Stimulated activated CD4-positive, alpha-beta T cell treated with anti-CD3 and anti-CD28 coated beads, Interleukin-2, amount 100 ng/mL, for 48 hours (primary cell): ENCODE measurements at regions not wholly inside any gene's neighbourhood (a gene's known extent, or its start where the extent isn't known, plus 50 kb on each side); places are given as distances from the start of the nearest gene placed in this dataset.
"Not testable (repeated sequence)": the region's sequence is repeated elsewhere in the genome, so short reads cannot be mapped to it uniquely, and the experiment has no call there.

Experiments
- DNase-seq, 2 donors: peaks; one replicate each; pipeline ENCODE4 v3.0.0-alpha.2; 2020

DNA sequence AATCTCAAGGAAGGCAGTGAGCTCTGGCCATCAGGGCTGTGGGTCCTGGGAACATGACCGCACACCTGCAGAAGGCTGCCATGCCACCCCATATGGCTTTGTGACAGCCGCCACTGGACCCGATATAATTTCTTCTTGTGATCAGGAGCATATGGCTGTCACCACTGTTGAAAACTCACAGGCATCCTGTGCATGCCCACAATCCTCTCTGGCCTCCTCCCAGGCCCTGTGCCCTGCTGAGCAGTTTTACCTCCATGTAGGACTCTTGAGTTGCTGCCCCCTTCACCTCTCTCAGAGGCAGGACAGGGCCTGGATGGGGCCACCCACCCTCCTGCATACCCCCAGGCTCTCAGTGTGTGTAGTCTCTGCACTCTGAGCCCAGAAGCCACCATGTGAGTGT is 391.9 kb upstream of the AKR1E2 start:
- no peak for DNase-seq

DNA sequence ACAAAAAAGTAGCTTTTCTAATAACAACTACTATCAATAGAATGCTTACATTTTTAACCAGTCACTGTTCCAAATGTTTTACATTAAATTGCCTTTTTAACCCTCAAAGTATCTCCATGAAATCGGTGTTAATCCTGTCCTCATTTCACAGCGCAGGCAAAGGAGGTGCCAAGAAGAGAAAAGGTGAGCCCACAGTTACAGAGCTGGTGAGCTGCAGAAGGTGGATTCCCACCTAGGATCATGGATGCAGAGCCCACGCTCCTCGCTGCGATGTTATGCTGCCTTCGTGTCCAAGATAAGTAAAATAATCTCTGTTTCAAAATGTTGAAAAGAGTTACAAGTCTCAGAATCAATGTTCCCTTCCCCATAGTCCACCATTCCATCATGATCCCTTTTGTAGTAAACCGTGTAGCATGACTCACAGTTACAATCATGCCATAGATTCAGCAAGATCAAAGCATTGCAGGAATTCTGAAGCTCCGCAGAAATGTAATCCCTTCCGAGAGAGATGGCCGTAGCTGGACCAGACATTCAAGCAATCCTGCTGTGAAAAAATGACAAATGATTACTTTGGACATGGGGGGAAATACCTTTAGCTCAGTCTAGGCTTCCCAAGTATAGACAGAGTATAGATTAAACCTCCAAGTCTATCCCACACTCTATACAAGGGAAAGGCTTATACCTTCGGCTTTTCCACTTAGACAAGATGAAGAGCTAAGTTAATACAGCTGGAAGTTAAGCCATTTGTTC is 394.7 kb upstream of the AKR1E2 start:
- DNase-seq = no peak

DNA sequence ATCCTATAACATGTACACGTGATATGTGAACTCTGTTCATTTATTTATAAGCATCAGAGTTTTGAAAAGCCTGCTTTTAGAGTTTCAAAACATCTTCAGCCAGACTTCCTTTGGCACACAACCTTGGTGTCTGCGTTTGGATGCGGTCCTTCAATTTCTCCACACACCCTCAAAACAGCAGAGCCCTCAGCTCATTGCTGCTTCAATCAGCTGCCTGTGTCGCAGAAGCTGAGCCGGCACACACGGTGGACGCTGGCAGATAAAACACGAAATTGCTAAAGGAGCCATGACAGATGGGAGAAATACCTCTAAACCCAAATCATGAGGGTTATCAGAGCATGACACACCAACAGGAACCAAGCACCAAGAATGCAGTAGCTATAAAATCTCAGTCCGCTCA is 396.4 kb upstream of the AKR1E2 start:
- DNase-seq = no peak

DNA sequence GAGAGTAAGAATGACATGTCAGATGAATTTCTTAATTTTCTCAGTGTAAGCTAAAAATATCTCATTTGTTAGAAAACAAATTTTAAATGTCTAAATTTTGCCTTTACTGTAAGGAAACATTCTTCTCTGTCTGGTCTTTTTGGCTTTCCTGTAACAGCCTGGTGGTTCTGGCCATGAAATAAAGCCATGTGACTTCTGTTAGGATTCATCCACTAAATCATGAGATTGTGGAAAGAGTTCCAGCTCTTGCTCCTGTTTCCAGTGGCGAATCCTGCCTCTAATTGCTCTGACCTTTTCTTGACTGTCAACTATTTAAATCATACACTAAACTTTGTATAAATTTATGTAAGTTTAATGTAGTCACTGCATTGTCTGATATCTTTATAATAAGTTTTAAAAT is 398.5 kb upstream of the AKR1E2 start:
- DNase-seq = no peak

DNA sequence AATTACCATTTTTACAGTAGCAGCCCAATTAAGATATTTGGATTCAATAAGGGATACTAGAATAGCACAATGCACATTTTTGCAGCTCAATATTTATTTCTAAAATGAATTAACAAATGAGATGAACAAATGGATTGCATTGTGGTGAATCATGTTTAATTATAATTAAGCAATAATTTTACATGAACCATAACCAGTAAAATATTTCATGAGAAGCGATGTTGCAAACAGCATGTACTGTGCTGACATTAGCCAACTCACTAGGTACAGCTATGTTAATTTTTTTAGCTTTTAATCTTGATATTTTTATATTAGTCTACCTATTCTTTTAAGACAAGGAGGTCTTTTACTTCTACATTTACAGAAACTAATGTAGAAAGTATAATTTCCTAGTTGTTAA is 399.1 kb upstream of the AKR1E2 start:
- no peak for DNase-seq

DNA sequence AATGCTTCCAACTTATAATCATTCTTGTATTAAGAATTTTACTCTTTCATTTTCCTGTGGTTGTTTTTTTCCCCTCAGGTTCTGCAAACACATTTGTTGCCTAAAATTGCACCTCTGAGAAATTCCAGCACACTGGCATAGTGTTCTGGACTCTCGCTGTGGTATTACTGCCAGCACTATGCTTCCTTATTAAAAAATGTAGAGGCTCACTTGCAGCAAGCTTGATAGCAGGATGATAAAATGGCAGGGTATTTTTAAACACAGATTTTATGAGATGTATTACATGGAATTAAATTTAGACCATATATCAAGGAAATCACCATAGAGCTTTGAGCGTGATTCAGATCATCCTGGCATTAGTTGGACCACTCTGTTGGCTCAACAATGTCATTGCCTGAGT is 416.7 kb upstream of the AKR1E2 start:
- DNase-seq = no peak

DNA sequence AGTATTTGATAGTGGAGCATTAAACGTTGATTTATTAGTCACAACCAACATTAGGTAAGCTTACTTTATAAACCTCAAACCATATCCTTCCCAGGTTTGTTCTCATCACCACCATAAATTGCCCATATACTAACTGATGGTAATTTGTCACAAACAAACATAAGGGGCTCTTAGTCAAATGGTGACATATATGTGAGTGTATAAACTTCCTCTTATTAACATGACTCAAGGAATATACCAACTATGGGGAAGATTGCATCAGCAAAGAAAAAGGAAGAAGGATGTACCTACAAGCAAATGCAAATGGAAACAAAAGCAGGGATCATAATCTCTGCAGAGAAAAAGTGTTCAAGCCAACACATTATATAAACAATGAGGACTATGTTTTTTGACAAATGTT is 418.2 kb upstream of the AKR1E2 start:
- no peak for DNase-seq

DNA sequence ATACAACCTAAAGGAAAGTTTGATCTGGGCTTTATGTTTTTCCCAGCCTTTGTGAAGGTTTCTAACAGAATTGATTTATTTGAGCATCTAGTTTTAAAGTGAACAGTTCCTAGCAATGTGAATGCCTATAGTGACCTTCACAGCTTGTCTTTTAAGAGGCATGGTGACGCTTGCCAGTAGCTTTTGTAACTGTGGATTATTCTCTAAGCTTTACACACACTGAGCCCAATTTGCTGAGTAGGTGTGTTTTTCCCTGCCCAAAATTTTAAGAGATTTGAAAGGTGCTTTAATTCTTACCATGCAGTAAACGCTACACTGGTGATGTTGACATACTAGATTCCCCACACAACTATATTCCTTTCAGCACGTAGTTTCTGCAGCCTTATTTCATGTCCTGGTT is 420.2 kb upstream of the AKR1E2 start:
- DNase-seq = no peak

DNA sequence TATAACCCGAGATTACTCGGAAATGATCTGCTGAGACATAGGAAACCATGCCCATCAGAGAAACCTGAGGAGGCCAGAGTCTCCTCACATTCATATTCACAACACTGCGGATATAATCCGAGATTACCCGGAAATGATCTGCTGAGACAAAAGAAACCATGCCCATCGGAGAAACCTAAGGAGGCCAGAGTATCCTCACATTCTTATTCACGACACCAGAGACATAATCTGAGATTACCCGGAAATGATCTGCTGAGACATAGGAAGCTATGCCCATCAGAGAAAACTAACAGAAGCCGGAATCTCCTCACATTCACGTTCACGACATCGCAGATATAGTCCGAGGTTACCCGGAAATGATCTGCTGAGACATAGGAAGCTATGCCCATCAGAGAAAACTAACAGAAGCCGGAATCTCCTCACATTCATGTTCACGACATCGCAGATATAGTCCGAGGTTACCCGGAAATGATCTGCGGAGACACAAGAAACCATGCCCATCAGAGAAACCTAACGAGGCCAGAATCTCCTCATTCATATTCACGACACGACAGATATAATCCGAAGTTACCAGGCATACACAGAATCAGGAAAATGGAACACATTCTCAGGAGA is 422.3 kb upstream of the AKR1E2 start:
- DNase-seq = no peak

DNA sequence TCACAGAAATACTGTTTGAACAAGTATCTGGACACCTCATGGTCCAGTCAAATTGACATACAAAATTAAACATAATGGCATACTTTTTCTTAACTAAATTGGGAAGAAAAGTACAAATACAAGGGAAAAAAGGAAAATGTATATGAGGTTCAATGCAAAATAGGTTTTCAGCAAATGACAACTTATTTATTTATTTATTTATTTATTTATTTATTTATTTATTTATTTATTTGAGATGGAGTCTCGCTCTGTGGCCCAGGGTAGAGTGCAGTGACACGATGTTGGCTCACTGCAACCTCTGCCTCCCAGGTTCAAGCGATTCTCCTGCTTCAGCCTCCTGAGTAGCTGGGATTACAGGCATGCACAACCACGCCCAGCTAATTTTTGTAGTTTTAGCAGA is 424.9 kb upstream of the AKR1E2 start:
- not testable (repeated sequence) for DNase-seq

DNA sequence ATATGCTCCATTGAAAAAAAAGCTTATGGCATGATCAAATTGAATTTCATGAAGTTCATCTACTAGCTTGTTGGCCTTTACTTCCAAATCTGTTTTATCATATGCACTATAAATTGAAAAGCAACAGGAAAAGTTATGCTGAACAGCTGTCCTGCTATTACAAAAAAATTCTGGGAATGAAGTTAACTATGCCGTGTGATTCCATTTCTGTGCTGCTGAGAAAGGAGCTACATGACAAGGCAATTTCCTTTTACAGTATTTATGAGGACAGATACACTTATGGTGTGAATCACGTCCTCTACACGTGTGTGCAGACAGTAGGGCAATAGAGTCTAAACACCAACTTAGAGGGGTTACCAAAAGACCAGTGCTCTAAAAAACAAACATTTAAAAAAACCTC is 426.5 kb upstream of the AKR1E2 start:
- no peak for DNase-seq

DNA sequence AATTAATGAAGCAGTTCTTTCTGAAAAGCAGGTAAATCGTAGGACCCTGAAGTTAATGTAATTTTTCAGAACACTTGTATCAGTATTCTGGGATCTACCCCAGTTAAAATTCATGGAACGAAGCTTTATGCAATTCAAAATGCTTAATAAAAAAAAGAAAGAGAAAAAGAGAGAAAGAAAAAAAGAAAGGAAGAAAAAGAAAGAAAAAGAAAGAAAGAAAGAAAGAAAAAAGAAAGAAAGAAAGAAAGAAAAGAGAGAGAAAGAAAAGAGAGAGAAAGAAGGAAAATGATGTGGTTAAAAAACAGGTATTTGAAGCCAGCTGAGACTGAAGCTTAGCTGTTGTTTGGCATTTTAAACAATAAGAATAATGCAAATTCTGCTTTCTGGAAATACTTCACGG is 427.4 kb upstream of the AKR1E2 start:
- no peak for DNase-seq

DNA sequence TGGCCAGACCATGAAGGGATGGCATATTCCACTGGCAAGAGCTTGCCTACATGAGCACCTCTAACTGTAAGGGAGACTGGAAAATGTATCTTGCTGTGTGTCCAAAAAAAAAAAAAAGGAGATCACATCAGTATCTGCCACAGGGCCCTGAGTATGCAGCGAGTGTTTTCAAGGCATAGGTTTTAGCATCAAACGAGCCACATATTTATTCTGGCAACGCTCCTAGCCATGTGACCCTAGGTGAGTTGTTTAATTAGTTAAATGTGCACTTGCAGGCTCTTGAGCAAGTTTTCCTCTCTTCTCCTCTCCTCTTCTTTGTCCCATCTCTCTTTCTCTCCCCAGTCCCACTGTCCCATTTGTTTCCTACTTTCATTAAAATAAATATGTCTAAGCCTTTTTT is 428.7 kb upstream of the AKR1E2 start:
- no peak for DNase-seq

DNA sequence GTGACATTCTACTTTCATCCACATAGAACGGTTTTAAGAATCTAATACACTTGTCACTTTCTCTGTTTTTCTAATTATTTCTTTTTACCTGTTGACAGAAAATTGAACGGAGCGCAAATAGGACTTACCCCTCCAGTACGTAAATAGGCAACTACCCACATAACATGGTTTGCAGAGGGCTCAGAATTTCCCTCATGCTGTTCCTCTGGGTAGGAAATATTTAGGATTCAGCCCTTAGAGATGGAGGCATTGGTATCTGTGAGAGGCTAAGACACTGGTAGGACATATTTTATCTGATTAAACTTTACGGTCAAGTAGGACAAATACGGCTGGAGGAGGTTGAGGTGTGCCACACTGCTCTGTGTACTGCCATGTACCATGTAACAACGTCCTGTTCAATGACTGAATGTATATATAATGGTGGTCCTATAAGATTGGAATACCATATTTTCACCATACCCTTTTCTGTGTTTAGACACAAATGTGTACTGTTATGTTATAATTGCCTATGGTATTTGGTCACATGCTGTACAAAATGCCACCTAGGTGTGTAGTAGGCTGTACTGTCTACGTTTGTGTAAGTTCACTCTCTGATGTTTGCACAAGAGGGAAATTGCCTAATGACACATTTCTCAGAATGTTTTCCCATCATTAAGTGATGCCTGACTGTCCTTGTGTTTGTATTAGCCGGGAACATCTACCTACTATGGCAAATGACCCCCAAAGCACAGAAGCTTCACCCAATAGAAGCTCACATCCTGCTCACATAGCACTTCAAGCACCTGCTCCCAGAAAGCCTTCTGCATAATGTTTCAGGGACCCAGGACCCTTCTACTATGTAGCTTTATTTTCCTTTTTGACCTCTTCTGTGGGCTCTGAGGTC is 429.4 kb upstream of the AKR1E2 start:
- no peak for DNase-seq

DNA sequence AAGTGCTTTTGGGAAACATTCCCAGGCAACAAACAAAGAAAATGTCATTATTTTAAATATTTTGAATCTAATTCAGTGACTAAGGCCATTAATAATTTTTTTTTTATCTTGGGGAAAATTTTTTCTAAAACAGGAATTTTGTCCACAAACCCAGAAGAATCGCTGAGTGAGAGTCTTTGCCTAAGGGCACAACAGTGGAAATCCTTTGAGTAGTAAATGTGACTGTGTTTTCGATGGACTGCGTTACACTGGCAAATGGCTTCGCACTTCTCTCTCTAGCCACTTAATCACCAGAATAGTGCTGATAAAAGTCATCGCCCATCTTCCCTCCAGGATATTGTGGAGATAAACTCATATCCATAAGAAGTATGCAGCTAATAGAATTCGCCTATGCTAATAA is 430.3 kb upstream of the AKR1E2 start:
- no peak for DNase-seq

DNA sequence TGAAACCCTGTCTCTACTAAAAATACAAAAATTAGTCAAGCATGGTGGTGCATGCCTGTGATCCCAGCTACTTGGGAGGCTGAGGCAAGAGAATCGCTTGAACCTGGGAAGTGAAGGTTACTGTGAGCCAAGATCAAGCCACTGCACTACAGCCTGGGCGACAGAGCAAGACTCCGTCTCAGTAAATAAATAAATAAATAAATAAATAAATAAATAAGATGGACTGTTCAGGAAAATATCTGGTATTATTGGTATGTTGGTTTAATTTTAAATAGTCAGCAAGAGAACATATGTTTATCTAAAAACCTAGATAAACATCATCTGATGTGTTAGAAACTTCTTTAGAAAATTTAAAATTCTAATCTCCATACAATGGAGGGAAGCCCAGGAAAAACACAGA is 431.6 kb upstream of the AKR1E2 start:
- DNase-seq = not testable (repeated sequence)

DNA sequence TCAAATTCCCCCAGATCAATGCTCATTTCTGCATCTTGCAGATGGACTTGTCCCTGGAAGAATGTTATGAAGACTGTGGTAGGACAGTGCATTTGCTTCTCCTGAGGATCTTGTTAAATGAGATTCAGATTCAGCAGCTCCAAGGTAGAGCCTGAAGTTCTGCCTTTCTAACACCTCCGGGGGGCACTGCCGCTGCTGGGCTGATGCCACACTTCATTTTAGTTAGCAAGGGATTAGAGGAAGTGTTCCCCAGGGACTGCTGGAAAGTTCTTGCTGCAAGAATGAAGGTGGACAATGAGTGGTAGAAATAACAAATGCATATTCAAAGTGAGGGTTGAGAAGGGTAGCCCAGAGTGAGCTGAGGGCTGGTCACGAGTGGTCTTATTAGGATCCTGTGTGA is 434.3 kb upstream of the AKR1E2 start:
- no peak for DNase-seq

DNA sequence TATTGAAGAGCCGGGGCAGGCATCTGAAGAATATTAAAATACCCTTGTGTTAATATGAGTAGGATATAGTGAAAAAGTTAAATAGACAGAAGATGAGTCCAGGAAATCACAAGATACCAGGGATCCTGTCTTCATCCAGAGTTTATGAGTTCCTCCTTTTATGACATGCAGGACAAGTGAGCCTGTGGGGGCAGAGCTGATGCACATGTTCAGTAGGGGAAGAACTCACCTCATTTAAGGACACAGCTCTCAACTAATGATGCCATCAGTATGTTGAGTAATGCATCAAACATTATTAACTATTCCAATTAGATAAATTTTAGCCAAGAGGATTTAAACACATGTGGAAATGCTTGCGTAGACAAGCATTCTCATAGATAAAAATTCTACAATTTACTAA is 435.8 kb upstream of the AKR1E2 start:
- no peak for DNase-seq

DNA sequence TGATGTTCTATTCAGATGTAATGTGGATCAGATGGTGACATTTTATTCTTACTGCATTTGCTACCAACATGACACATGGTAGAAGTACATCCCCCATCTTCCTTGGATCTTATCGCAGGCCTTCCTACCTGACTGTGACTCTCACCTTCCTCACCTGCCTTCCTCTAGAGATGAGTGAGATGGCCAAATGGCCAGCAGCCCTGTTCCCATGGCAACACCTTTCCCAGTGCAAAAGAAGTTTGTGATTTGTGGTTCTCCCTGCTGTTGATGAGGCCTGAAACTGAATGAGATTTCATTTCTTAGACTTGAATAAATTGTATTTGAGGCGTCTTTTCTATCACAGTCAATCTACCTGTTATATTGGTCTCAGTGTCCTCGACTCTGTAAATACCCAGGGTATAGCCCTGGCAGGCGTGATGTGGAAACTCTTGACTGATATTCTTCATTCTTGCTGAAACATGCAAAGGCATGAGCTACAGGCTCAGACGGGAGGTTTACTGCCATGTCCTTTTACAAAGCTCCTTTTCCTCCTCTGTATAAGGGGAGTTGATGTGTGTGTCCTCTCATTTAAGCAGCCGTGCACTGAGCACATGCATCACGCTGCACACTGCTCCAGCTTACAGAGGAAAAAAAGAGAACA is 440.7 kb upstream of the AKR1E2 start:
- no peak for DNase-seq

DNA sequence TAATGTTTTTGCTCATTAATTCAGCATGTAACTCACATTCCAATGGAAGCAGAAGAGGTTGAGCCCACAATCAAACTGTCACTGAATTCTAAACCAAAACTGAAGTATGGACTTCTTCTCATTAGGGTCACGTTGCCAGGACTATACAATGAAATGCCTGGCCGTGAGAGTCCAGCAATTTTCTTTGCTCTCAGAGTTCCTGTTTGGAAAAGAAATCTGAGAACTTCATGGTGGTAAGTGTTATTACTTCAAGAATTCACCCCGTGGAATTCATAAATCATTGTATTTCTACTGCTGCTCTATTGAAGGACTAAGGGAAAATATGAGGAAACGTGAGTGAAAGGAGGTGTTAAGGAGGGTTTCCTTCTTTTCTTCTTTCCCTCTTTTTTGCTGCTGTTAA is 441.8 kb upstream of the AKR1E2 start:
- no peak for DNase-seq

DNA sequence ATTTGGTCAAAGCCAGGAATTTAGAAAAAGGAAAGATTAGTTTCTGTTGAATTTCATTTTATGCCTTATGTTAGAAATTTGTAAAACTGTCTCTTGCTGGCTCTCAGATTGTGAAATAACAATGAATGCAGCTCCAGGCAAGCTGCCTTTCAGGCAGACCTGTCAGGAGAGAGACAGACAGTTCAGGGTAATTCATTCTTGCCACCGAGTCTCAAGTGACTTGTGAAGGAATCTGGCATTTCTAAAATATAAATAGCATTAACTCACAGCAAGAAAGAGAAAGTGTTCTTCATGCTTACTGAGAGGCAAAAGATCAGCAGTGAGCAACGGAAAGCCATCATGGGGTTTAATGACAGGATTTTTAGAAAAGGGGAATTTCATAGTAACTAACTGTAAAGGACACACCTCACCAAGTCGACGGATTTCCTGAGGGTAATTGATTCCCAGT is 442.3 kb upstream of the AKR1E2 start:
- no peak for DNase-seq

DNA sequence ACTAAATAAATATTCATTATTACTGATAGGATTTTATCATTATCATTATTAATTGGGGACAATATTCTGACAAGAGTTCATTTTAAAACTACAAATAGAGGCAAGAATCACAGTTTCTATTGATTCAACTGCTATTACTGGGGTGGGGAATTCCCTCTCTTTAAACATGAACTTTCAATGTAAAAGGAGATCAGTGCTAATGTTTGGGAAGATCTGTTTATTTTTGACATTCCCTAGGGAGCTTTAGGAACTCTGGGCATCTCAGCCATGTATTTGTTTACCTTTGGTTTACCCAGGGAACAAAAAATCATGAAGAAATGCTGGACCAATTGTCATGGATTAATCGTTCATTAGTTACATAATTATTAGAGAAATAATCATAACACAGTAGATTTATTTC is 443.2 kb upstream of the AKR1E2 start:
- DNase-seq = no peak

DNA sequence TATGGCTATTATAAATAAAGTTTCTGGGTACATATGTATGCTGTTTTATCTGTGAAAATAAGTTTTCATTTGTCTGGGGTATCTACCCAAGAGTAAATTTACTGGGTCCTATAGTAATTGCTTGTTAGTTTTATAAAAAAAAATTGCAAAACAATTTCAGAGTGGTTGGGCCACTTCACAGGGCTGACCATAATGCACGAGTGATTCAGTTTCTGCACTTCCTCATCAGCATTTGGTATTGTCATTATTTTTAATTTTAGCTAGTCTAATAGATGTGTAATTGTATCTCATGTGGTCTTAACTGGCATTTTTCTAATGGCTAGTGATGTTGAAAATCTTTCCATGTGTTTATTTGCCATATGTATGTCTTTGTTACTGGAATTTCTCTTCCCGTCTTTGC is 452.4 kb upstream of the AKR1E2 start:
- DNase-seq = no peak

DNA sequence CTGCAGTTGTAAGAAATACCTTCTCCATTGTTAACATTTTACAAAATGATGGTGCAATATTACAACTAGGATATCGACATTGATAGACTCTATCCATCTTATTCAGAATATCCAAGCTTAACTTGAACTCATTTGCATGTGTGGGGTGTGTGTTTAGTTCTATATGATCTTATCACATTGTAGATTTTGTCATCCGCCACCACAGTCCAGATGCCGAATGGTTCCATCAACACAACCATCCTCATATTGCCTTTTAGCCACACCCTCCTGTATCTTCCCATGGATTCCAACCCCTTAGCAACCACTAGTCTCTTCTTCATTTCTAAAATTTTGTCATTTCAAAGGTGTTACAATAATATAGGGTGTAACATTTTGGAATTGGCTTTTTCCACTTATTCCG is 452.9 kb upstream of the AKR1E2 start:
- no peak for DNase-seq
